DND-41 (cell line): ENCODE measurements at regions not wholly inside any gene's neighbourhood (a gene's known extent, or its start where the extent isn't known, plus 50 kb on each side); places are given as distances from the start of the nearest gene placed in this dataset.
"Not testable (repeated sequence)": the region's sequence is repeated elsewhere in the genome, so short reads cannot be mapped to it uniquely, and the experiment has no call there.

Source experiments
- ATAC-seq: fragments of 200-7000 bp; cut with Tn5 transposase; 3 replicates; pipeline ENCODE4 v1.9.1; 2021; ENCODE audit warnings: low read depth; ENCODE audit not compliant: insufficient read depth
- DNase-seq: peaks from one replicate; pipeline ENCODE4 v3.0.0-alpha.2; 2020
- H2AFZ ChIP-seq: 2 replicates; pipeline ENCODE4 v1.6.0; 2012; ENCODE audit warnings: low read depth, low read length
- H3K27ac ChIP-seq: 2 replicates; pipeline ENCODE4 v1.5.1; 2012; ENCODE audit warnings: low read length, inconsistent platforms
- H3K27me3 ChIP-seq: fragments of 200-600 bp; sonication (generic); 2 replicates; pipeline ENCODE4 v1.6.0; 2012; ENCODE audit warnings: low read length, mild to moderate bottlenecking, inconsistent platforms; ENCODE audit not compliant: insufficient read depth, poor library complexity
- H3K36me3 ChIP-seq: 2 replicates; pipeline ENCODE4 v1.5.1; 2012; ENCODE audit warnings: low read length, inconsistent platforms; ENCODE audit not compliant: insufficient read depth
- H3K4me1 ChIP-seq: 2 replicates; pipeline ENCODE4 v1.5.1; 2012; ENCODE audit warnings: mild to moderate bottlenecking, low read length; ENCODE audit not compliant: insufficient read depth
- H3K4me2 ChIP-seq: 2 replicates; pipeline ENCODE4 v1.6.0; 2012; ENCODE audit warnings: mild to moderate bottlenecking, moderate library complexity, low read length, inconsistent platforms; ENCODE audit not compliant: insufficient read depth
- H3K4me3 ChIP-seq, 2 experiments: fragments of 200-600 bp in 1 of 2; shearing (Covaris generic) in 1 of 2; 2 replicates each; pipeline ENCODE4 v1.5.1; 2012 to 2016; ENCODE audit warnings: inconsistent platforms in 2 of 2, low read length in 2 of 2, mild to moderate bottlenecking in 2 of 2, low read depth in 1 of 2, moderate library complexity in 1 of 2
- H3K79me2 ChIP-seq: 2 replicates; pipeline ENCODE4 v1.6.0; 2012; ENCODE audit warnings: low read length, inconsistent platforms; ENCODE audit not compliant: insufficient read depth
- H3K9ac ChIP-seq: 2 replicates; pipeline ENCODE4 v1.6.0; 2012; ENCODE audit warnings: low read depth, mild to moderate bottlenecking, inconsistent platforms, low read length, moderate library complexity
- H3K9me3 ChIP-seq: 2 replicates; pipeline ENCODE4 v1.5.1; 2012; ENCODE audit warnings: low read length, moderate library complexity, mild to moderate bottlenecking, inconsistent platforms; ENCODE audit not compliant: insufficient read depth, severe bottlenecking
- H4K20me1 ChIP-seq: 2 replicates; pipeline ENCODE4 v1.6.0; 2012; ENCODE audit warnings: low read length; ENCODE audit not compliant: insufficient read depth
- CTCF ChIP-seq: IDR thresholded peaks from 2 replicates; pipeline ENCODE4 v1.5.1; 2012; ENCODE audit warnings: borderline replicate concordance, low read length, moderate library complexity, mild to moderate bottlenecking; ENCODE audit not compliant: poor library complexity, severe bottlenecking; ENCODE audit errors: extremely low read depth
- EZH2 ChIP-seq: IDR thresholded peaks from 3 replicates; pipeline ENCODE4 v1.6.1; 2012; ENCODE audit warnings: borderline replicate concordance, low read depth, mild to moderate bottlenecking, moderate library complexity, low read length, inconsistent platforms; ENCODE audit not compliant: severe bottlenecking

GRCh38 chr11:112663947-112664634 lies 297.1 kb upstream of the NCAM1 start:
- Histone ChIP-seq H3K36me3 (no peaks in the 10 kb centered on the region), H3K9me3 (no peaks in the 10 kb centered on the region), H3K4me2 (no peak overlapping the region), H3K4me3 (no peak overlapping the region), H2AFZ (no peak overlapping the region), H3K27me3 (no peaks in the 10 kb centered on the region), H3K4me1 (no peaks in the 10 kb centered on the region), H3K79me2 (no peaks in the 10 kb centered on the region), H4K20me1 (no peaks in the 10 kb centered on the region), H3K9ac (no peak overlapping the region), H3K27ac (no peak overlapping the region)
- ATAC-seq (no peak), DNase-seq (no peak)
- TF ChIP-seq CTCF: no peak
- no peak for TF ChIP-seq EZH2

GRCh38 chr11:112665291-112665690 lies 295.9 kb upstream of the NCAM1 start:
- no peaks in the 10 kb centered on the region for H3K79me2 ChIP-seq
- H3K27me3 ChIP-seq: no peaks in the 10 kb centered on the region
- DNase-seq (no peak), ATAC-seq (no peak)
- no peak overlapping the region for H2AFZ ChIP-seq
- no peak for TF ChIP-seq CTCF
- TF ChIP-seq EZH2: no peak
- no peak overlapping the region for H3K27ac ChIP-seq
- H3K4me2 ChIP-seq: no peak overlapping the region
- H3K36me3 ChIP-seq: no peaks in the 10 kb centered on the region
- no peak overlapping the region for H3K4me3 ChIP-seq
- no peaks in the 10 kb centered on the region for H4K20me1 ChIP-seq
- no peak overlapping the region for H3K9ac ChIP-seq
- H3K9me3 ChIP-seq: no peaks in the 10 kb centered on the region
- no peaks in the 10 kb centered on the region for H3K4me1 ChIP-seq

- no peaks in the 10 kb centered on the region for H3K9me3 ChIP-seq
- no peak for TF ChIP-seq CTCF
- no peak for TF ChIP-seq EZH2
- H2AFZ ChIP-seq: no peak overlapping the region
- no peak overlapping the region for H3K9ac ChIP-seq
- no peaks in the 10 kb centered on the region for H4K20me1 ChIP-seq
- H3K4me3 ChIP-seq: no peak overlapping the region
- no peaks in the 10 kb centered on the region for H3K36me3 ChIP-seq
- H3K27ac ChIP-seq: no peak overlapping the region
- H3K4me2 ChIP-seq: no peak overlapping the region
- no peak for DNase-seq
- no peak for ATAC-seq
- H3K27me3 ChIP-seq: no peaks in the 10 kb centered on the region
- H3K4me1 ChIP-seq: no peaks in the 10 kb centered on the region
- H3K79me2 ChIP-seq: no peaks in the 10 kb centered on the region
Observed at GRCh38 chr11:112666253-112666652, 295.0 kb upstream of the NCAM1 start.

GRCh38 chr11:112670806-112671570 lies 290.2 kb upstream of the NCAM1 start:
- Histone ChIP-seq H3K27me3 (no peaks in the 10 kb centered on the region), H3K4me1 (no peaks in the 10 kb centered on the region), H2AFZ (no peak overlapping the region), H3K36me3 (no peaks in the 10 kb centered on the region), H3K9me3 (no peaks in the 10 kb centered on the region), H4K20me1 (no peaks in the 10 kb centered on the region), H3K4me2 (no peak overlapping the region), H3K27ac (no peak overlapping the region), H3K9ac (no peak overlapping the region), H3K79me2 (no peaks in the 10 kb centered on the region), H3K4me3 (no peak overlapping the region)
- TF ChIP-seq EZH2: no peak
- no peak for TF ChIP-seq CTCF
- DNase-seq: no peak
- ATAC-seq: no peak

- not testable (repeated sequence) for H3K27me3 ChIP-seq, H3K79me2 ChIP-seq, H3K4me2 ChIP-seq, H3K4me3 ChIP-seq, DNase-seq, ATAC-seq, H3K4me1 ChIP-seq, H3K27ac ChIP-seq, H2AFZ ChIP-seq, H4K20me1 ChIP-seq, H3K9me3 ChIP-seq, H3K36me3 ChIP-seq, H3K9ac ChIP-seq
Observed at GRCh38 chr11:112673401-112673800, 287.8 kb upstream of the NCAM1 start.
